Endothelial cell of umbilical vein (primary cell): ENCODE measurements at regions not wholly inside any gene's neighbourhood (a gene's known extent, or its start where the extent isn't known, plus 50 kb on each side); places are given as distances from the start of the nearest gene placed in this dataset.

Source experiments
- BruUV-seq: library from RNA; stranded (reverse); fragments of 400-500 nt; replicated peaks from 2 replicates; lab custom pipeline; 2021; lab: Mats Ljungman, UMichigan
- CTCF ChIA-PET: fragments of 300-600, 350-600 bp; sonication (Branson Sonifier 250); formaldehyde crosslinking; loops from one replicate; lab custom pipeline; 2021; ENCODE audit warnings: antibody characterized with exemption, inconsistent platforms; lab: Charles Lee
- POLR2A ChIA-PET: fragments of 300-600, 350-600 bp; sonication (Branson Sonifier 250); formaldehyde crosslinking; loops from one replicate; lab custom pipeline; 2021; ENCODE audit warnings: antibody characterized with exemption, inconsistent platforms; lab: Charles Lee
- DNase-seq: peaks from one replicate; pipeline ENCODE4 v3.0.0-alpha.2; 2011; ENCODE audit warnings: low read depth, low spot score
- FAIRE-seq: peaks from 2 replicates; lab custom pipeline; 2011; peaks lifted over from hg19 to GRCh38; lab: Jason Lieb, UNC
- H2AFZ ChIP-seq: 2 replicates; pipeline ENCODE4 v1.6.0; 2012; ENCODE audit warnings: low read depth, low read length, control low read depth, inconsistent platforms
- H3K27ac ChIP-seq: 2 replicates; pipeline ENCODE4 v1.5.1; 2011; ENCODE audit warnings: low read depth, mild to moderate bottlenecking, control low read depth, low read length, moderate library complexity; ENCODE audit not compliant: insufficient read depth
- H3K27me3 ChIP-seq, 2 experiments: 2 replicates each; pipeline versions ENCODE4 v1.6.0 to v1.6.1; 2011; ENCODE audit warnings: low read length in 2 of 2, mixed read lengths in 1 of 2; ENCODE audit not compliant: control insufficient read depth in 2 of 2, insufficient read depth in 2 of 2
- H3K36me3 ChIP-seq, 2 experiments: 2 replicates in 1 of 2; 3 replicates in 1 of 2; pipeline ENCODE4 v1.5.1; 2011; ENCODE audit warnings: low read length in 2 of 2, mild to moderate bottlenecking in 1 of 2, moderate library complexity in 1 of 2; ENCODE audit not compliant: control insufficient read depth in 2 of 2, insufficient read depth in 2 of 2; ENCODE audit errors: extremely low read depth in 1 of 2
- H3K4me1 ChIP-seq: 3 replicates; pipeline ENCODE4 v1.5.1; 2011; ENCODE audit warnings: mild to moderate bottlenecking, low read length; ENCODE audit not compliant: control insufficient read depth, insufficient read depth; ENCODE audit errors: extremely low read depth
- H3K4me2 ChIP-seq: 2 replicates; pipeline ENCODE4 v1.6.1; 2011; ENCODE audit warnings: low read length, control low read depth, mixed read lengths; ENCODE audit not compliant: insufficient read depth
- H3K4me3 ChIP-seq, 3 experiments: fragments of 200-600 bp in 1 of 3; sonication (generic), shearing (Covaris generic) in 1 of 3; replicated peaks in 1 of 3; 2 replicates each; pipeline ENCODE4 v1.5.1; 2011 to 2016; ENCODE audit warnings: control low read depth in 3 of 3, low read length in 3 of 3, mild to moderate bottlenecking in 2 of 3, inconsistent platforms in 1 of 3, low read depth in 1 of 3, moderate library complexity in 1 of 3; ENCODE audit not compliant: insufficient read depth in 1 of 3
- H3K79me2 ChIP-seq: 2 replicates; pipeline ENCODE4 v1.6.0; 2012; ENCODE audit warnings: low read length, inconsistent platforms; ENCODE audit not compliant: control insufficient read depth, insufficient read depth
- H3K9ac ChIP-seq: replicated peaks from 2 replicates; pipeline ENCODE3; 2011; ENCODE audit warnings: low read length, control low read depth; ENCODE audit not compliant: insufficient read depth; ENCODE audit errors: extremely low read depth
- H3K9me1 ChIP-seq: replicated peaks from 3 replicates; pipeline ENCODE4 v1.6.0; 2011; ENCODE audit warnings: mild to moderate bottlenecking, low read length; ENCODE audit not compliant: control insufficient read depth, insufficient read depth; ENCODE audit errors: extremely low read depth
- H3K9me3 ChIP-seq: replicated peaks from 2 replicates; pipeline ENCODE4 v1.5.1; 2012; ENCODE audit warnings: low read length, inconsistent platforms; ENCODE audit not compliant: control insufficient read depth, insufficient read depth
- H4K20me1 ChIP-seq: replicated peaks from 2 replicates; pipeline ENCODE3; 2011; ENCODE audit warnings: mild to moderate bottlenecking, low read length; ENCODE audit not compliant: control insufficient read depth, insufficient read depth; ENCODE audit errors: extremely low read depth
- EZH2 ChIP-seq: IDR thresholded peaks from 2 replicates; pipeline ENCODE4 v1.6.1; 2012; ENCODE audit warnings: borderline replicate concordance, low read depth, mild to moderate bottlenecking, moderate library complexity, low read length, inconsistent platforms; ENCODE audit not compliant: severe bottlenecking
- FOS ChIP-seq: IDR thresholded peaks from 2 replicates; pipeline ENCODE4 v1.6.1; 2011; ENCODE audit warnings: mild to moderate bottlenecking, low read length, moderate library complexity, borderline replicate concordance; ENCODE audit not compliant: insufficient read depth
- GATA2 ChIP-seq: IDR thresholded peaks from 2 replicates; pipeline ENCODE4 v1.7.0; 2011; ENCODE audit warnings: low read depth, mild to moderate bottlenecking, moderate library complexity, mixed read lengths, low read length; ENCODE audit not compliant: insufficient read length, insufficient read depth
- JUN ChIP-seq: IDR thresholded peaks from 2 replicates; pipeline ENCODE4 v1.6.1; 2011; ENCODE audit warnings: borderline replicate concordance, low read depth; ENCODE audit not compliant: insufficient read length, insufficient read depth
- MYC ChIP-seq: IDR thresholded peaks from one replicate; pipeline ENCODE4 v1.6.1; 2011; ENCODE audit warnings: mild to moderate bottlenecking, low read depth, low read length
- POLR2A ChIP-seq: IDR thresholded peaks from 2 replicates; pipeline ENCODE4 v1.6.1; 2012; ENCODE audit warnings: low read depth, mild to moderate bottlenecking, control low read depth, low read length
- POLR2AphosphoS5 ChIP-seq: IDR thresholded peaks from 2 replicates; pipeline ENCODE4 v1.6.1; 2012; ENCODE audit warnings: low read depth, mild to moderate bottlenecking, control low read depth, low read length, moderate library complexity; ENCODE audit not compliant: insufficient read depth
- dilution Hi-C: fragments of 300-500 bp; cut with MboI; formaldehyde crosslinking; loops from one replicate; pipeline ENCODE4 v1.15.0; 2019; ENCODE audit warnings: low sequenced_read_pairs; ENCODE audit not compliant: extremely low pct_ligation_motif_present
- intact Hi-C: fragments of 100-400 bp; cut with micrococcal nuclease; formaldehyde crosslinking; loops from one replicate; pipeline ENCODE4 v1.10.0; 2022
- TF ChIP-seq, protein P1 (sequence below), 2 donors: IDR thresholded peaks; 1 replicate in 1 of 2; 2 replicates in 1 of 2; pipeline ENCODE4 v1.5.1; 2011; ENCODE audit warnings: low read length in 2 of 2, mild to moderate bottlenecking in 2 of 2, moderate library complexity in 2 of 2, control low read depth in 1 of 2, inconsistent platforms in 1 of 2, low read depth in 1 of 2; ENCODE audit not compliant: insufficient read depth in 1 of 2; ENCODE audit errors: extremely low read depth in 1 of 2
- TF ChIP-seq, protein P2 (sequence below): IDR thresholded peaks from 2 replicates; pipeline ENCODE4 v1.6.1; 2011; ENCODE audit not compliant: insufficient read depth, insufficient read length

DNA sequence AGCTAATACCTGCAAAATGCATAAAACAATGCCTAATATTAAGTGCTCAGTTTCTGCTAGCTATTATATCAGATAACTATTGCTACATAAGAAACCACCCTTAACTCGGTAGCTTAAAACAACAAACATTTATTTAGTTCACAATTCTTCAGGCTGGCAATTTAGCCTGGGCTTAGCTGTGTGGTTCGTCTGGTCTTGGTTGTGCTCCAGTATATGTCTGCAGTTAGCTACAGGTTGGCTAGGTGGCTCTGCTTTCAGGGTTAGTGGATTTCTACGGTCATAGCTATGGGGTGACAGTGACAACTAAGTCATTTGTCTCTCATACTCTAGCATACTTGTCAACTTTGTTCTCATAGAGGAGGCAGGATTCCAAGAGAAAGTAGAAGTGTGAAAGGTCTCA lies 61.8 kb upstream of the NRP1 start:
- Histone ChIP-seq H3K79me2 (no peaks in the 10 kb centered on the region), H3K9ac (no peak overlapping the region), H4K20me1 (no peaks in the 10 kb centered on the region), H3K27me3 (peaks cover 13 to 18% of the 10 kb centered on the region in 2 experiments), H2AFZ (no peak overlapping the region), H3K36me3 (no peaks in the 10 kb centered on the region), H3K9me3 (no peaks in the 10 kb centered on the region), H3K4me1 (no peaks in the 10 kb centered on the region), H3K9me1 (no peaks in the 10 kb centered on the region), H3K4me3 (no peak overlapping the region), H3K27ac (no peak overlapping the region), H3K4me2 (no peak overlapping the region)
- DNase-seq (no peak), FAIRE-seq (no peak)
- TF ChIP-seq, protein P1, sequence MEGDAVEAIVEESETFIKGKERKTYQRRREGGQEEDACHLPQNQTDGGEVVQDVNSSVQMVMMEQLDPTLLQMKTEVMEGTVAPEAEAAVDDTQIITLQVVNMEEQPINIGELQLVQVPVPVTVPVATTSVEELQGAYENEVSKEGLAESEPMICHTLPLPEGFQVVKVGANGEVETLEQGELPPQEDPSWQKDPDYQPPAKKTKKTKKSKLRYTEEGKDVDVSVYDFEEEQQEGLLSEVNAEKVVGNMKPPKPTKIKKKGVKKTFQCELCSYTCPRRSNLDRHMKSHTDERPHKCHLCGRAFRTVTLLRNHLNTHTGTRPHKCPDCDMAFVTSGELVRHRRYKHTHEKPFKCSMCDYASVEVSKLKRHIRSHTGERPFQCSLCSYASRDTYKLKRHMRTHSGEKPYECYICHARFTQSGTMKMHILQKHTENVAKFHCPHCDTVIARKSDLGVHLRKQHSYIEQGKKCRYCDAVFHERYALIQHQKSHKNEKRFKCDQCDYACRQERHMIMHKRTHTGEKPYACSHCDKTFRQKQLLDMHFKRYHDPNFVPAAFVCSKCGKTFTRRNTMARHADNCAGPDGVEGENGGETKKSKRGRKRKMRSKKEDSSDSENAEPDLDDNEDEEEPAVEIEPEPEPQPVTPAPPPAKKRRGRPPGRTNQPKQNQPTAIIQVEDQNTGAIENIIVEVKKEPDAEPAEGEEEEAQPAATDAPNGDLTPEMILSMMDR (IDR thresholded peaks at IDR 0.05; ENCODE audit: extremely low read depth in 1 of 2, insufficient read depth in 1 of 2, low read depth in 1 of 2, low read length in 2 of 2), result no peak
- TF ChIP-seq EZH2 (no peak), POLR2A (no peak), GATA2 (no peak), FOS (no peak), JUN (no peak), MYC (no peak), POLR2AphosphoS5 (no peak)
- TF ChIP-seq, protein P2, sequence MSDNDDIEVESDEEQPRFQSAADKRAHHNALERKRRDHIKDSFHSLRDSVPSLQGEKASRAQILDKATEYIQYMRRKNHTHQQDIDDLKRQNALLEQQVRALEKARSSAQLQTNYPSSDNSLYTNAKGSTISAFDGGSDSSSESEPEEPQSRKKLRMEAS, result no peak
- dilution Hi-C loops, result no loop called here
- ChIA-PET CTCF (interaction anchor here (0.8 to 1.1 kb wide), 2 partner anchors 14 to 174 kb away, joined by 3 to 4 read pairs; no protein-coding TSS in a partner anchor), POLR2A (no interaction called here)
- BruUV-seq, result no TSS peak
- intact Hi-C loops, result no loop called here
